Endothelial cell of umbilical vein (primary cell): ENCODE measurements at regions not wholly inside any gene's neighbourhood (a gene's known extent, or its start where the extent isn't known, plus 50 kb on each side); places are given as distances from the start of the nearest gene placed in this dataset.

Experiments
- BruUV-seq: library from RNA; stranded (reverse); fragments of 400-500 nt; replicated peaks from 2 replicates; lab custom pipeline; 2021; lab: Mats Ljungman, UMichigan
- CTCF ChIA-PET: fragments of 300-600, 350-600 bp; sonication (Branson Sonifier 250); formaldehyde crosslinking; loops from one replicate; lab custom pipeline; 2021; ENCODE audit warnings: antibody characterized with exemption, inconsistent platforms; lab: Charles Lee
- POLR2A ChIA-PET: fragments of 300-600, 350-600 bp; sonication (Branson Sonifier 250); formaldehyde crosslinking; loops from one replicate; lab custom pipeline; 2021; ENCODE audit warnings: antibody characterized with exemption, inconsistent platforms; lab: Charles Lee
- DNase-seq: peaks from one replicate; pipeline ENCODE4 v3.0.0-alpha.2; 2011; ENCODE audit warnings: low read depth, low spot score
- FAIRE-seq: peaks from 2 replicates; lab custom pipeline; 2011; peaks lifted over from hg19 to GRCh38; lab: Jason Lieb, UNC
- H2AFZ ChIP-seq: 2 replicates; pipeline ENCODE4 v1.6.0; 2012; ENCODE audit warnings: low read depth, low read length, control low read depth, inconsistent platforms
- H3K27ac ChIP-seq: 2 replicates; pipeline ENCODE4 v1.5.1; 2011; ENCODE audit warnings: low read depth, mild to moderate bottlenecking, control low read depth, low read length, moderate library complexity; ENCODE audit not compliant: insufficient read depth
- H3K27me3 ChIP-seq, 2 experiments: 2 replicates each; pipeline versions ENCODE4 v1.6.0 to v1.6.1; 2011; ENCODE audit warnings: low read length in 2 of 2, mixed read lengths in 1 of 2; ENCODE audit not compliant: control insufficient read depth in 2 of 2, insufficient read depth in 2 of 2
- H3K36me3 ChIP-seq, 2 experiments: 2 replicates in 1 of 2; 3 replicates in 1 of 2; pipeline ENCODE4 v1.5.1; 2011; ENCODE audit warnings: low read length in 2 of 2, mild to moderate bottlenecking in 1 of 2, moderate library complexity in 1 of 2; ENCODE audit not compliant: control insufficient read depth in 2 of 2, insufficient read depth in 2 of 2; ENCODE audit errors: extremely low read depth in 1 of 2
- H3K4me1 ChIP-seq: 3 replicates; pipeline ENCODE4 v1.5.1; 2011; ENCODE audit warnings: mild to moderate bottlenecking, low read length; ENCODE audit not compliant: control insufficient read depth, insufficient read depth; ENCODE audit errors: extremely low read depth
- H3K4me2 ChIP-seq: 2 replicates; pipeline ENCODE4 v1.6.1; 2011; ENCODE audit warnings: low read length, control low read depth, mixed read lengths; ENCODE audit not compliant: insufficient read depth
- H3K4me3 ChIP-seq, 3 experiments: fragments of 200-600 bp in 1 of 3; sonication (generic), shearing (Covaris generic) in 1 of 3; replicated peaks in 1 of 3; 2 replicates each; pipeline ENCODE4 v1.5.1; 2011 to 2016; ENCODE audit warnings: control low read depth in 3 of 3, low read length in 3 of 3, mild to moderate bottlenecking in 2 of 3, inconsistent platforms in 1 of 3, low read depth in 1 of 3, moderate library complexity in 1 of 3; ENCODE audit not compliant: insufficient read depth in 1 of 3
- H3K79me2 ChIP-seq: 2 replicates; pipeline ENCODE4 v1.6.0; 2012; ENCODE audit warnings: low read length, inconsistent platforms; ENCODE audit not compliant: control insufficient read depth, insufficient read depth
- H3K9ac ChIP-seq: replicated peaks from 2 replicates; pipeline ENCODE3; 2011; ENCODE audit warnings: low read length, control low read depth; ENCODE audit not compliant: insufficient read depth; ENCODE audit errors: extremely low read depth
- H3K9me1 ChIP-seq: replicated peaks from 3 replicates; pipeline ENCODE4 v1.6.0; 2011; ENCODE audit warnings: mild to moderate bottlenecking, low read length; ENCODE audit not compliant: control insufficient read depth, insufficient read depth; ENCODE audit errors: extremely low read depth
- H3K9me3 ChIP-seq: replicated peaks from 2 replicates; pipeline ENCODE4 v1.5.1; 2012; ENCODE audit warnings: low read length, inconsistent platforms; ENCODE audit not compliant: control insufficient read depth, insufficient read depth
- H4K20me1 ChIP-seq: replicated peaks from 2 replicates; pipeline ENCODE3; 2011; ENCODE audit warnings: mild to moderate bottlenecking, low read length; ENCODE audit not compliant: control insufficient read depth, insufficient read depth; ENCODE audit errors: extremely low read depth
- EZH2 ChIP-seq: IDR thresholded peaks from 2 replicates; pipeline ENCODE4 v1.6.1; 2012; ENCODE audit warnings: borderline replicate concordance, low read depth, mild to moderate bottlenecking, moderate library complexity, low read length, inconsistent platforms; ENCODE audit not compliant: severe bottlenecking
- POLR2A ChIP-seq: IDR thresholded peaks from 2 replicates; pipeline ENCODE4 v1.6.1; 2012; ENCODE audit warnings: low read depth, mild to moderate bottlenecking, control low read depth, low read length
- POLR2AphosphoS5 ChIP-seq: IDR thresholded peaks from 2 replicates; pipeline ENCODE4 v1.6.1; 2012; ENCODE audit warnings: low read depth, mild to moderate bottlenecking, control low read depth, low read length, moderate library complexity; ENCODE audit not compliant: insufficient read depth
- dilution Hi-C: fragments of 300-500 bp; cut with MboI; formaldehyde crosslinking; loops from one replicate; pipeline ENCODE4 v1.15.0; 2019; ENCODE audit warnings: low sequenced_read_pairs; ENCODE audit not compliant: extremely low pct_ligation_motif_present
- intact Hi-C: fragments of 100-400 bp; cut with micrococcal nuclease; formaldehyde crosslinking; loops from one replicate; pipeline ENCODE4 v1.10.0; 2022

DNA sequence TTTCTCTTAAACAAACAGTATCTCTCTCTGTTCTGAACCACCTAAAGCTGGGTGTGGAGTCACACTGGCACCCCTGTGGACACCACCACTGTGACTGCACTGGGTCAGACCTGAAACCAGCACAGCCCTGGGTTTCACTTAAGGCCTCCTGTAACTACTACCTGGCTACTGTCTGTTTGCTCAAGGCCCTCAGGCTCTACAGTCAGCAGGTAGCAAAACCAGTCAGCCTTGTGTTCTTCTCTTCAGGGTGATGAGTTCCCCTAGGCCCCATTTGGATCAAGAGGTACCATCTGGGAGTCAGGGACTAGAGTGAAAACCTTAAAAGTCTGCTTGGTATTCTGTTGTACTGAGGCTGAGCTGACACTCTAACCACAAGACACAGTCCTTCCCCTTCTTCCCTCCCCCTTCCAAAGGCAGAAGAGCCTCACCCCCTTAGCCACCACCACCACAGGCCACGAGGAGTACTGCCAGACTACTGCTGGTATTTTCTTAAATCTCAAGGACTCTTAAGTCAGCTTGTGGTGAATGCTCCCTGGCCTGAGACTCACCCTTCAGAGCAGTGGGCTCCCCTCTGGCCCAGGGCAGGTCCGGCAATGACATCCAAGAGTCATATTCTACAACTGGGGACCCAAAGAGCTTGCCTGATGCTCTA is 153.2 kb upstream of the MON1B start:
- H4K20me1 ChIP-seq, result no peaks in the 10 kb centered on the region
- H3K9ac ChIP-seq, result no peak overlapping the region
- H3K4me3 ChIP-seq, result no peak overlapping the region
- DNase-seq, result no peak
- POLR2A ChIA-PET, result no interaction called here
- H3K79me2 ChIP-seq, result no peaks in the 10 kb centered on the region
- CTCF ChIA-PET, result no interaction called here
- no peaks in the 10 kb centered on the region for H3K9me1 ChIP-seq
- no peaks in the 10 kb centered on the region for H3K27me3 ChIP-seq
- H3K4me1 ChIP-seq, result no peaks in the 10 kb centered on the region
- no peak overlapping the region for H2AFZ ChIP-seq
- dilution Hi-C loops, result no loop called here
- no peak overlapping the region for H3K27ac ChIP-seq
- no peaks in the 10 kb centered on the region for H3K36me3 ChIP-seq
- no peak for FAIRE-seq
- no peak for TF ChIP-seq POLR2AphosphoS5
- no peak for TF ChIP-seq EZH2
- no peak for TF ChIP-seq POLR2A
- no peak overlapping the region for H3K4me2 ChIP-seq
- BruUV-seq, result no TSS peak
- H3K9me3 ChIP-seq, result no peaks in the 10 kb centered on the region
- intact Hi-C loops, result no loop called here

DNA sequence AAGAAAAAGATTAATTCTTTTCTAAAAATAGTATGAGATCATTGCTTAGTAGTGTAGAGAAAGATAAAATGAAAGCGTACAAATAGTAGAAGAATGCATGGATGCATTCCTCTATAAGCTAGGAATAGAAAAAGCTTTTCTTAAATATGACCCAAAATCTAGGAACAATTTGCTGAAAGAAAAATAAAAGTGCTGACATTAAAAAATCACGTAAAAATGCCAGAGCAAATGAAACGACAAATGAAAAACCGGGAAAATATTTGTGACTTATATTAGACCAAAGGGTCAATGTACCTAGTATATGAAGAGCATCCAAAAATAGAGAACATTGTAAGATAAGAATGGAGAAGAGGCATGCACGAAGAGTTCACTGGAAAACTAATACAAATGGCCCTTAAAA is 149.5 kb upstream of the MON1B start:
- Histone ChIP-seq H3K4me3 (no peak overlapping the region), H3K36me3 (no peaks in the 10 kb centered on the region), H3K79me2 (no peaks in the 10 kb centered on the region), H3K27ac (no peak overlapping the region), H3K4me1 (no peaks in the 10 kb centered on the region), H3K27me3 (no peaks in the 10 kb centered on the region), H3K9ac (no peak overlapping the region), H3K9me1 (no peaks in the 10 kb centered on the region), H3K9me3 (no peaks in the 10 kb centered on the region), H4K20me1 (no peaks in the 10 kb centered on the region), H3K4me2 (no peak overlapping the region), H2AFZ (no peak overlapping the region)
- no TSS peak for BruUV-seq
- dilution Hi-C loops (no loop called here), intact Hi-C loops (no loop called here)
- TF ChIP-seq EZH2, result no peak
- no peak for DNase-seq
- no peak for FAIRE-seq
- CTCF ChIA-PET, result no interaction called here
- POLR2A ChIA-PET, result no interaction called here
